ENCODE measurements at regions not wholly inside any gene's neighbourhood (a gene's known extent, or its start where the extent isn't known, plus 50 kb on each side); places are given as distances from the start of the nearest gene placed in this dataset.
"Not testable (repeated sequence)": the region's sequence is repeated elsewhere in the genome, so short reads cannot be mapped to it uniquely, and the experiment has no call there.

- no peak for DNase-seq (ENCODE audit: low read depth in 4 of 4, low spot score in 3 of 4)
These were observed 258.1 kb upstream of the GK2 start for GRCh38 chr4:79666112-79666511.

GRCh38 chr4:79663865-79664264, 255.8 kb upstream of the GK2 start:
- no peak for DNase-seq (ENCODE audit: low read depth in 4 of 4, low spot score in 3 of 4)

DNA sequence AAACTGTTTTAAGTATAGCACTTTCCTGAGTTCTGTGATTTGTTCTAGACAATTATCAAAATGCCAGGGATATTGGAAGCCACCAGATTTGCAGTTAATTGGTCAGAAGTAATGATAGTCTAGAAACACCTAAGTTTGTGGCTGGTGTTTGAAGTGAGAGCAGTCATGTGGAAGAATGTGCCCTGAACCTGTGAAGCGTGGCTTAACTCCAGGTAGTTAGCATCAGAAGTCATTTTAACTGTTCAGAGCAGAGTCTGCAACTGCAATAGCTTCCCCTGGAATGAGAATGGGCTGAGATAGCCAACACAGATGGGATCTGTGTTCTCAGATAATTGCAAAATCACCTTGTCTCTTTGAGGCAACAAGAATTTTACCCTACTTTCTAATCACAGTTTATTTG, 255.1 kb upstream of the GK2 start:
- DNase-seq (ENCODE audit: low read depth in 4 of 4, low spot score in 3 of 4), result peak in 1 of 4 donors; percentile 2

- DNase-seq (ENCODE audit: low read depth in 4 of 4, low spot score in 3 of 4), result no peak
These were observed 254.6 kb upstream of the GK2 start for GRCh38 chr4:79662651-79663050.

DNA sequence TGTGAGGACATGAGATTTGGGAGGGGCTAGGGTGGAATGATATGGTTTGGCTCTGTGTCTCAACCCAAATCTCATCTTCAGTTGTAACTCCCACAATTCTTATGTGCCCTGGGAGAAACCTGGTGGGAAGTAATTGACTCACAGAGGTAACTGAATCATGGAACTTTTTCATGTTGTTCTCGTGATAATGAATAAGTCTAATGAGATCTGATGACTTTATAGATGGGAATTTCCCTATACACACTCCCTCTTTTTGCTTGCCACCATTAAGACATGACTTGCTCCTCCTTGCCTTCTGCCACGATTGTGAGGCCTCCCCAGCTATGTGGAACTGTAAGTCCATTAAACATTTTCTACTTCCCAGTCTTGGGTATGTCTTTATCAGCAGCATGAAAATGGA, 253.2 kb upstream of the GK2 start:
- DNase-seq (ENCODE audit: low read depth in 4 of 4, low spot score in 3 of 4), result no peak

DNA sequence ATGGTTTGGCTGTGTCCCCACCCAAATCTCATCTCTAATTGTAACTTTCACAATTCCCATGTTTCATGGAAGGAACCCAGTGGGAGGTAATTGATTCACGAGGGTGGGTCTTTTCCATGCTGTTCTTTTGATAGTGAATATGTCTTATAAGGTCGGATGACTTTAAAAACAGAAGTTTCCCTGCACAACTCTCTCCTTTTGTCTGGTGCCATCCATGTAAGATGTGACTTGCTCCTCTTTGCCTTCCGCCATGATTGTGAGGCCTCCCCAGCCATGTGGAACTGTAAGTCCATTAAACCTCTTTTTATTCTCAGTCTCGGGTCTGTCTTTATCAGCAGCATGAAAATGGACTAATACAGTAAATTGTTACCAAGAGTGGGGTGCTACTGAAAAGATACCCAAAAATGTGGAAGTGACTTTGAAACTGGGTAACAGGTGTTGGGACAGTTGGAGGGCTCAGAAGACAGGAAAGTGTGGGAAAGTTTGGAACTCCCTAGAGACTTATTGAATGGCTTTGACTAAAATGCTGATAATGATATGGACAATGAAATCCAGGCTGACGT, 251.4 kb upstream of the GK2 start:
- not testable (repeated sequence) for DNase-seq (ENCODE audit: low read depth in 4 of 4, low spot score in 3 of 4)

DNA sequence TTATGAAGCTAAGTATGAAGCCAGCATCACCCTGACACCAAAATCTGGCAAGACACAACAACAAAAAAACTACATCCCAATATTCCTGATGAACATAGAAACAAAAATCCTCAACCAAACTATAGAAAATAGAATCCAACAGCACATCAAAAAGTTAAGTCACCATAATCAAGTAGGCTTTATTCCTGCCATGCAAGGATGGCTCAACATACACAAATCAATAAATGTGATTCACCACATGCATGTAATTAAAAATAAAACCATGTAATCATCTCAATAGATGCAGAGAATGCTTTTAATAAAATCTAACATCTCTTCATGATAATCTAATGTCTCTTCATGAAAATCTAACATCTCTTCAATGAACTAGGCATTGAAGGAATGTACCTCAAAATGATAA, 249.4 kb upstream of the GK2 start:
- DNase-seq (ENCODE audit: low read depth in 4 of 4, low spot score in 3 of 4), result no peak

DNA sequence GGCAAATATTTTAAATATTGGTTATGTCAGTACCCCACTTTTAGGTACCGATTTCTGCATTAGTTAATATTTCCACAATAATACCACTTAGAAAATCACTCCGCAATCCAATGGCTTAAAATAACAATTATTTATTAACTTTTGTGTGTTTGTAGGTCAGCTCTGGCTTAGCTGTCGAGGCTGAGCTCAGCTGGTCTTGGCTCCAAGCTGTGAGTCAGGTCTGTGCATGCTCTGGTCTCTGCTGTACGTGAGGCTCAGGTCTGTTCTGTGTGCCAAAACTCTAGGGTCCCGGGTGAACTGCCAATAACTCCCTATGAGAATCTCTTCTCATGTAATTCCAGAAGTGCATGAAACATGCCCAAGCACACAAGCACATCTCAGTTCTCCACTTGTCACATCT, 245.8 kb upstream of the GK2 start:
- DNase-seq (ENCODE audit: low read depth in 4 of 4, low spot score in 3 of 4), result no peak

- no peak for DNase-seq (ENCODE audit: low read depth in 4 of 4, low spot score in 3 of 4)
These were observed 244.7 kb upstream of the GK2 start for GRCh38 chr4:79652738-79653137.

- no peak for DNase-seq (ENCODE audit: low read depth in 4 of 4, low spot score in 3 of 4)
These were observed 244.2 kb upstream of the GK2 start for GRCh38 chr4:79652232-79652631.

- DNase-seq (ENCODE audit: low read depth in 4 of 4, low spot score in 3 of 4), result no peak
These were observed 243.4 kb upstream of the GK2 start for GRCh38 chr4:79651456-79651855.

- DNase-seq (ENCODE audit: low read depth in 4 of 4, low spot score in 3 of 4), result no peak
These were observed 242.9 kb upstream of the GK2 start for GRCh38 chr4:79650794-79651431.

GRCh38 chr4:79650217-79650616, 242.2 kb upstream of the GK2 start:
- no peak for DNase-seq (ENCODE audit: low read depth in 4 of 4, low spot score in 3 of 4)

DNA sequence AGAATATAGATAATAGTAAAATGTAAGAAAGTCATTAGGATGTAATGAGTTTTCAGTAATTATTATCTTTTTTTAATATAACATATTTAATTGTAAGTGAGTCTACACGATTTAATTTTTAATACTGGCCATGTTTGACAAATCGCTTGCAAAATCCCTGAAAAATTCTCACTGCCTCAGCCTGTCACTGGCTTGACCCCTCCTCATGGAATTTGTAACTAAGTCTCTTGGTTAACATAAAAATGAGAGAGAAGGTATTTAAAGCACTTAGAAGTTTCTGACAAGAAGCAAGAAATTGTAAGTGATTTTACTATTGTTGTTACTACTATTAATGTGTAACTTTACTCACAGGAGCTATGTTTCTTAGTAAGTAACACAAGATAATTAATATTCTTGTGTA, 237.9 kb upstream of the GK2 start:
- DNase-seq (ENCODE audit: low read depth in 4 of 4, low spot score in 3 of 4), result no peak

DNA sequence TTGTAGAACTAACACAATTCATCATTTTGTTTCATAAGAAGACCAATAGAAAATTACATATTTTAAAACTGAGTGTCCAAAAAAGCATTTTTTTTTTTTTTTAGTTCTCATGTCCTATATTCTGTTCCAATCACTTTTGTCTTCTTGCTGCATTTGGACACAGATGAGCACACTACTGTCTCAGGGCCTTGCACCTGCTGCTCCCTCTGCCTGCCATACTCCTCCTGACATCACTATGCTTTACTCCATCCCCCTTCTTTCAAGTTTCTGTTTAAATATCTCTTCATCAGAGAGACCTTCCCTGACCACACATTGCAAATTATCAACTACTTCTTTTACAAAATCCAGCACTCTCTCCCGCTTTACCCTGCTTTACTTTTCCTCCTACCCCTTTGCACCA, 230.7 kb upstream of the GK2 start:
- no peak for DNase-seq (ENCODE audit: low read depth in 4 of 4, low spot score in 3 of 4)

DNA sequence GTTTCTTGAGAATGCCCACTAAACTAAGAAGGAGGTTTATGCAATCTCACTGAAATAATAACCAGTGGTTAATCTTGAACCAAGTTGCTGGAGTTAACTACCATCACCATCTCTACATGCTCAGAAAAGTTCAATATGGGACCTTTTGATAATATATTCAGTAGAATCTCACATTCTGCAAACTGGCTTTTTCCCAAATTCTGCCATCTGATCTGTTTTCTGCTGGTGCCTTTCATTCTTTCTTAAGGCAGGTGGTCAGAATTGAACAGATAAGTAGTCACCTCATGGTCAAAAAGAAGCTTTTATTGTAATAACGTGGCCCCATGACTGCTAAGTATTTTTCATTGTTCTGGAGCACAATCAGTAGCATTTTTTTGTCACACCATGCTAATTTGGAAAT, 229.0 kb upstream of the GK2 start:
- DNase-seq (ENCODE audit: low read depth in 4 of 4, low spot score in 3 of 4), result no peak

DNA sequence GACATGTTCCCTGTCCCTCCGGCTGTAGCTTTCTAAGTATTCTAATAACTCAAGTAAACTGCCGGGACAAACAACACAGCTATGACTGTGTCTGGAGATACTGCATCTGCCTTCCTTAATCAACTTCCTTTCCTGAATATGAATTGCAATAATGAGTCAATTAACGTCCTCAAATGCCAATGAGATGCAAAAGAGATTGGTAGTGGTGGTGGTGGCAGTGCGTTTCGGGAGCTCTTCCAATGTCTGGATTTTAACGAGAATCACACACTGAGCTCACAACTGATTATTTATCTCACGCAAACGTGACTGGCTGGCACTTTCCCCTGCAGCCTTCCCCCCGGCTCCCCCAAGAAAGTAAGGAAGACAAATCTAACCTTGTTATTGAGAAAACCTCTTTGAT, 226.1 kb upstream of the GK2 start:
- DNase-seq (ENCODE audit: low read depth in 4 of 4, low spot score in 3 of 4), result no peak

DNA sequence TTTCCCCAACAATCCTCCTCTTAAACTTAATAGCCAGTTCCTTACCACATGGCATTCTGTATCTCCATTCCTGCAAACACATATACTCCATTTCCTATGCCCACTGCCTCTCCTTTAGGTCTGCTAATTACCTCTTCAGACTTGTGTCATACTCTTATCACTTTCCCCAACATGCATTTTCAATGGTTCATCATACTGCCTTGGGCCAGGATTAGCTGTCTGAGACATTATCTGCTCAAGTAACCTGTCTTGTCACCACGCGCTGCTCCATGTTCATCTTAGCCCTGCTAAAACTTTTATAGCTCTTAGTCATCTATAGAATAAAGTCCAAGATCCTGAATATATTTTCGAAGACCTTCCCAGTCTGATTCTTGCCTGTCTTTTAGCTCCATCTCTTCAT, 224.1 kb upstream of the GK2 start:
- DNase-seq (ENCODE audit: low read depth in 4 of 4, low spot score in 3 of 4), result no peak

- no peak for DNase-seq (ENCODE audit: low read depth in 4 of 4, low spot score in 3 of 4)
These were observed 218.6 kb upstream of the GK2 start for GRCh38 chr4:79626611-79627010.

DNA sequence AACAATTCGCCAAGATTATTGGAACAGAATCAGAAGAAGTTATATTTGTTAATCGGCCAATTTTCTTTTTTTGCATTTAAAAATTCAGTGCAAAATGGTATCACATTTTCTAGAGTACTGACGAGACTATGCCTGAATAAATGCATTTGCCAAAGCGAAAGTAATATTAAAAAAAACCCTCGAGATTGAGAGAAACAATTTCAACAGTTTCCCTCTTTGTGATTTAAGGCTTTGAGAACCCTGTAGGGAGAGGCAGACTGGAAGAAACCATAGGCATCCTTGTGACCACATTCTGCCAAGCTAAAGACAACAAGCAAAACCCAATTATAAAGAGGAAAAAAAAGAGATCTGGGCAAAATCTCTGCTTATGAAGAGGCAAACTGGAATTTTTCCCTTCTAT, 218.1 kb upstream of the GK2 start:
- DNase-seq (ENCODE audit: low read depth in 4 of 4, low spot score in 3 of 4), result no peak

DNA sequence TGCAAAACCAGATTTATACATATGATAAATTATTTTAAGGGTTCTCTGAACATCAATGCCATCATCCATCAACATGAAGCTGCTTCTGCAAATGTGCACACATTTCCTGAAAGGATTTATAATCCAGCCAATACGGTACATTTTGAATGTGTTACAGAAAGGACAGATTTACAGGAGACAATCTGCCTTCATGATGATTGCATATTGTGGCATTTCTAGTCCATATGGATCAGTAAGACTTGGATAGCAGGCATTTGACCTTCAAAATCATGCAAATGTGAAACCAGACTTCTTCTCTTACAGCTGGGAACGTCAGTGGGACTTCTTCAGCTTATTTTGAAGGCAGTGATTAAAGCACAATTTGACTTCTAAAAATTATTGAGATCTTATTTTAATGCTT, 217.3 kb upstream of the GK2 start:
- DNase-seq (ENCODE audit: low read depth in 4 of 4, low spot score in 3 of 4), result no peak

- no peak for DNase-seq (ENCODE audit: low read depth in 4 of 4, low spot score in 3 of 4)
These were observed 215.2 kb upstream of the GK2 start for GRCh38 chr4:79623021-79623870.
